ENCODE measurements at regions not wholly inside any gene's neighbourhood (a gene's known extent, or its start where the extent isn't known, plus 50 kb on each side); places are given as distances from the start of the nearest gene placed in this dataset.
"Not testable (repeated sequence)": the region's sequence is repeated elsewhere in the genome, so short reads cannot be mapped to it uniquely, and the experiment has no call there.

- H3K36me3 Mint-ChIP-seq; POLR2A ChIA-PET; H3K27me3 Mint-ChIP-seq; H3K4me1 ChIP-seq (ENCODE audit: control insufficient read depth in 1 of 2, extremely low read depth in 1 of 2, insufficient read depth in 2 of 2, low read length in 2 of 2); H3K27me3 ChIP-seq (replicated peaks in 1 of 2; ENCODE audit: control insufficient read depth in 2 of 2, extremely low read depth in 1 of 2, insufficient read depth in 2 of 2, low read length in 1 of 2); H3K4me1 Mint-ChIP-seq; H3K4me3 ChIP-seq (ENCODE audit: control insufficient read depth in 1 of 2, extremely low read depth in 1 of 2, low read length in 1 of 2); H3K27ac Mint-ChIP-seq; ATAC-seq (replicated peaks in 1 of 4); CTCF ChIA-PET; H3K4me3 Mint-ChIP-seq; H3K36me3 ChIP-seq (ENCODE audit: control insufficient read depth in 2 of 2, extremely low read depth in 1 of 2, insufficient read depth in 1 of 2, low read length in 1 of 2); H3K9me3 ChIP-seq; H3K9me3 Mint-ChIP-seq; H3K27ac ChIP-seq (ENCODE audit: low read length): not testable (repeated sequence)
- WGBS (ENCODE audit: insufficient coverage), result 93% methylated on average over 5 of the region's 20 CpGs
- DNase-seq, result peak in 4 of 35 experiments; percentile 0 to 22 (median 0)
Measured at GRCh38 chr19:200203-200602, 91.0 kb downstream of the PLPP2 start.

All from T-cell (primary cell).